NOMO-1 treated with DMSO at 0.1 percent for 48 hours (cell line): ENCODE measurements at regions not wholly inside any gene's neighbourhood (a gene's known extent, or its start where the extent isn't known, plus 50 kb on each side); places are given as distances from the start of the nearest gene placed in this dataset.
"Not testable (repeated sequence)": the region's sequence is repeated elsewhere in the genome, so short reads cannot be mapped to it uniquely, and the experiment has no call there.

ENCODE experiments used
- DNase-seq: peaks from one replicate; lab custom pipeline; 2025; ENCODE audit not compliant: unreplicated experiment; lab: John Stamatoyannopoulos, UW

GRCh38 chr11:16542353-16542752 is 186.0 kb upstream of the SOX6 start:
- no peak for DNase-seq

- no peak for DNase-seq
Measured at GRCh38 chr11:16536513-16536912, 180.2 kb upstream of the SOX6 start.

- no peak for DNase-seq
Measured at GRCh38 chr11:16528639-16529038, 172.3 kb upstream of the SOX6 start.

- no peak for DNase-seq
Measured at GRCh38 chr11:16527525-16528246, 171.3 kb upstream of the SOX6 start.

GRCh38 chr11:16526947-16527346 is 170.6 kb upstream of the SOX6 start:
- no peak for DNase-seq

- not testable (repeated sequence) for DNase-seq
Measured at GRCh38 chr11:16520713-16521112, 164.4 kb upstream of the SOX6 start.

- no peak for DNase-seq
Measured at GRCh38 chr11:16512899-16513241, 156.5 kb upstream of the SOX6 start.

- no peak for DNase-seq
Measured at GRCh38 chr11:16512198-16512898, 156.0 kb upstream of the SOX6 start.

- DNase-seq, result no peak
Measured at GRCh38 chr11:16511116-16512114, 155.1 kb upstream of the SOX6 start.

- no peak for DNase-seq
Measured at GRCh38 chr11:16505481-16505880, 149.1 kb upstream of the SOX6 start.

- DNase-seq, result not testable (repeated sequence)
Measured at GRCh38 chr11:16503891-16504290, 147.5 kb upstream of the SOX6 start.

GRCh38 chr11:16494918-16495691 is 138.8 kb upstream of the SOX6 start:
- no peak for DNase-seq

GRCh38 chr11:16484434-16484833 is 128.1 kb upstream of the SOX6 start:
- no peak for DNase-seq

GRCh38 chr11:16474659-16475058 is 118.3 kb upstream of the SOX6 start:
- DNase-seq, result no peak

GRCh38 chr11:16469968-16470367 is 113.6 kb upstream of the SOX6 start:
- DNase-seq, result no peak

- DNase-seq, result no peak
Measured at GRCh38 chr11:16468735-16469453, 112.5 kb upstream of the SOX6 start.

- no peak for DNase-seq
Measured at GRCh38 chr11:16460508-16460907, 104.2 kb upstream of the SOX6 start.

- no peak for DNase-seq
Measured at GRCh38 chr11:16456366-16456765, 100.0 kb upstream of the SOX6 start.

GRCh38 chr11:16454289-16454863 is 98.0 kb upstream of the SOX6 start:
- no peak for DNase-seq
